ENCODE measurements at regions not wholly inside any gene's neighbourhood (a gene's known extent, or its start where the extent isn't known, plus 50 kb on each side); places are given as distances from the start of the nearest gene placed in this dataset.
A peak's percentile ranks its signal among the peaks of the same experiment; 100 is the strongest.
"Not testable (repeated sequence)": the region's sequence is repeated elsewhere in the genome, so short reads cannot be mapped to it uniquely, and the experiment has no call there.

- no peak for DNase-seq
Observed at GRCh38 chr9:80701061-80701460, 988.3 kb downstream of the TLE1 start.

- no peak for DNase-seq
Observed at GRCh38 chr9:80699511-80699998, 989.8 kb downstream of the TLE1 start.

DNA sequence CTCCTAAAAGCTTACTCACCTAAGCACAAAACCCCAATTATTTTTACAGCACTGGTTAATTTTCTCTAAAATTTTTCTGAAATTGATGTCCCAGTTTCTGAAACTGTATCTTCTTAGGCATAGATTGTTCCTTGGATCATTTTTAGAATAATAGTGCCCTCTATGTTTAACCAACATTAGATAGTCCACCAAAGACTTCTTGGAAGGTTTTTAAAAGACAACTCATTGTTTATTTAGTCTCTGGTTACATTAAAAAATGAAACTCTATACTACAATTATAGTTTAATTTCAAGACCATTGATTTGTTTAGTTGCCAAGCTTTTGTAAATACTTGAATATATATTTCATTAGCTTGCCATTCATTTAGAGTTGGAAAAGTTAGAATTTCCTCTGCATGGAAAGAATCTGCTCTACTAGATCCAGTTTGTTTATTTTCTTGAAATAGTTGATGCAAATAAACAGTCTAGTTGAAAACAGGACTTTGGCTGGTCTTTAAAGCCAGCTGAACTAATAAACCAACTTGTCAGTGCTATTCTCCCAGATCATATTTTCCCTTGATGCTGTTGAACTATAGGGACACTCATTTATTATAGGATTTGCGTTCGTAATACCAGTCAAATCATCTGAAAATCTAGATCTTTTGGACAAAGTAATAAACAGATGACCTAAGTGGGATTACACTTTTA is 990.5 kb downstream of the TLE1 start:
- no peak for DNase-seq

DNA sequence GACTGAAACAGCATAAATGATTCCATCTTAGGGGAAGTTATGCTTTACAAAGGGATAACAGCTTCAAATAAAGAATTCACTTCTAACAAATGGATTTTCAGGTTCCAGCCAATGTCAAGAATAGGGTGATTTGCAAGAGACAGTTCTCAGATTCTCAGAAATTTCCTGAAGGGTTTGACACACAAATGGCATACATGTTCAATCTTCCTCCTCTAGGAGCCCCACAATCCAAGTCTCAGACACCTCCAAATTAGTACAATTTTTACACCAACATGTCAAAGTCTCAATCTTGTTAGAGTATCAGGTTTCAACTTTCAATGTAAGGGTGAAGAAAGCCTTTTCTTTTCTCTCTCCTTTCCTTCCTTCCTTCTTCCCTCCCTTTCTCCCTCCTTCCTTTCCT is 996.6 kb downstream of the TLE1 start:
- DNase-seq: no peak

DNA sequence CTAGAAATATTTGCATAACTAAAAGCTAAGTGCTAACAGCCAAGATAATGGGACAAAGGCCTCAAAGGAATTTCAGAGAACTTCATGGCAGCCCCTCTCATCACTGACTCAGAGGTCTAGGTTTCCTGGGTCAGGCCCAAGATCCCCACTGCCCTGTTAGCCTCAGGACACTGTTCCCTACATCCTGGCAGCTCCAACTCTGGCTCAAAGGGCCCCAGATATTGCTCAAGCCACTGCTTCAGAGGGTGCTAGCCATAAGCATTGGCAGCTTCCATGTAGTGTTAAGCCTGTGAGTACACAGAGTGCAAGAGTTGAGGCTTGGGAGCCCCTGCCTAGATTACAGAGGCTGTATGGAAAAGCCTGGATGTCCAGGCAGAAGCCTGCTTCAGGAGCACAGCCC is 998.1 kb downstream of the TLE1 start:
- DNase-seq: no peak

- no peak for DNase-seq
Observed at GRCh38 chr9:80690349-80690939, 998.9 kb downstream of the TLE1 start.

DNA sequence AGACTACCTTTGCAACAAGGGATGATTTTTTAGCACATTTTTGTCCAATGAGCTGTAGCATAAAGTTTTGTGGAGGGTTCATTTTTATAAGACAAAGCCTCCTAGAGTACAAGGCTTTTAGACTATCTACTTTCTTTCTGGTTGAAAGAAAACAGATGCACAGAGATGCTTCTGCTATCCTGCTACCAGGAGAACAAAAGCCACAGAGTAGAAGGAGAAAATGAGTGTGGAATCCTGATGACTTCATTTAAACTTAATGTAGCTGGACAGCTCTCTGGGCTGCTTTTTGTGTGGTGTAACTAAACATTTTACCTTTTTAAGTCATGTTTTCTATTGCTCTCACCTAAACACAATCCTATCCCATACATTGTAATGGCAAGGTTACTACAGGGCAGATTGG is 1009.4 kb downstream of the TLE1 start:
- no peak for DNase-seq

DNA sequence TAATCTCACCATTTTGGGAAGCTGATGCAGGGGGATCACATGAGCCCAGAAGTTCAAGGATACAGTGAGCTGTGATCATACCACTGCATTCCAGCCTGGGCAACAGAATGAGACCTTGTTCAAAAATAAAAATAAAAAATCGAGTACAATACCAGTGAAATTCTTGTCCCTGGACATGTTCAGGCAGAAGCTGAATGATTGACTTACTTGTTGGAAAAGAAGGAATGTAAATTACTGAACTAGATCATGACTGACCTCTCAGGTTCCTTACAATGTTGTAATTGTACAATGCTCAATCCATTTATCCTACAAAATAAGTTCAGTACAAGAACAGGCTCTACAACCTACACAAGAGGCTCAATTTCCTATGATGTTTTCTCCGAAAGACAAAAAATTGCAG is 1010.4 kb downstream of the TLE1 start:
- no peak for DNase-seq

DNA sequence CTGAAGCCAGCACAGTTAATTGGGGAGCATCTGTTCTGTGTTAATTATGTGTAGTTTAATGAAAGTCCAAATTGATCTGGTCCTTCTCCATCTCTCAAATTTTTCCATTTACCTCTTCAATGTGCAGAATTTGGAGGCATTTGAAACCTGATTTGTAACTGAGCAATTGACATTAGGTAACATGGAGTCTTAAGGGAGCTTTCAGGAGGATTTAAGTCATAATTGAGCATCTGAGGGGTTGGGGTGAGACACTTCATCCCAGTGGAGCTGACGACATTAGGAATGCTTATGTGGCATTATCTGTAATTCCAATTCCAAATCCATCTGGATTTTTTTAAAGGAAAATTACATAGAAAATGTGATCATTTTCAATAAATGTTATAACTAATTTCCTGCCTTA is 1015.9 kb downstream of the TLE1 start:
- no peak for DNase-seq

DNA sequence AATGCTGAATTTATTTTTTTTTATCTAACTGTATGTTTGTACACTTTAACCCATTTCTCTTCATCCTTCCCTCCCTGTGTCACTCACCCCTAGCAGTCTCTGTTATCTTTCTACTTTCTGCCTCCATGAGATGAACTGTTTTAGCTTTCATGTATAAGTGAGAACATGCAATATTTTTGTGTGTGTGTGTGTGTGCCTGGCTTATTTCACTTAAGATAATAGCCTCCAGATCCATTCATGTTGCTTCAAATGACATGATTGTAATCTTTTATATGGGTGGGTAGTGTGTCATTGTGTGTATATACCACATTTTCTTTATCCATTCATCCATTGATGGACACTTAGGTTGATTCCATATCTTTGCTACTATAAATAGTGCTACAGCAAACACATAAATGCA is 1023.9 kb downstream of the TLE1 start:
- DNase-seq: no peak

GRCh38 chr9:80664327-80665210 is 1024.8 kb downstream of the TLE1 start:
- no peak for DNase-seq

DNA sequence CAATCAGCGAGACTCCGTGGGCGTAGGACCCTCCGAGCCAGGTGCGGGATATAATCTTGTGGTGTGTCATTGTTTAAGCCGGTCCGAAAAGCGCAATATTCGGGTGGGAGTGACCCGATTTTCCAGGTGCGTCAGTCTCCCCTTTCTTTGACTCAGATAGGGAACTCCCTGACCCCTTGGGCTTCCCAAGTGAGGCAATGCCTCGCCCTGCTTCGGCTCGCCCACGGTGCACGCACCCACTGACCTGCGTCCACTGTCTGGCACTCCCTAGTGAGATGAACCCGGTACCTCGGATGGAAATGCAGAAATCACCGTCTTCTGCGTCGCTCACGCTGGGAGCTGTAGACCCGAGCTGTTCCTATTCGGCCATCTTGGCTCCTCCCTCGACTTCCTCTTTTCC is 1029.6 kb downstream of the TLE1 start:
- not testable (repeated sequence) for DNase-seq

- DNase-seq: peak in 1 of 14 donors; percentile 75
Observed at GRCh38 chr9:80651044-80651443, 1038.3 kb downstream of the TLE1 start.

- DNase-seq: no peak
Observed at GRCh38 chr9:80649496-80649895, 1039.9 kb downstream of the TLE1 start.

- DNase-seq: peak in 1 of 14 donors; percentile 44
Observed at GRCh38 chr9:80649001-80649420, 1040.3 kb downstream of the TLE1 start.

GRCh38 chr9:80648336-80648735 is 1041.0 kb downstream of the TLE1 start:
- DNase-seq: no peak

- no peak for DNase-seq
Observed at GRCh38 chr9:80646211-80646610, 1043.1 kb downstream of the TLE1 start.

DNA sequence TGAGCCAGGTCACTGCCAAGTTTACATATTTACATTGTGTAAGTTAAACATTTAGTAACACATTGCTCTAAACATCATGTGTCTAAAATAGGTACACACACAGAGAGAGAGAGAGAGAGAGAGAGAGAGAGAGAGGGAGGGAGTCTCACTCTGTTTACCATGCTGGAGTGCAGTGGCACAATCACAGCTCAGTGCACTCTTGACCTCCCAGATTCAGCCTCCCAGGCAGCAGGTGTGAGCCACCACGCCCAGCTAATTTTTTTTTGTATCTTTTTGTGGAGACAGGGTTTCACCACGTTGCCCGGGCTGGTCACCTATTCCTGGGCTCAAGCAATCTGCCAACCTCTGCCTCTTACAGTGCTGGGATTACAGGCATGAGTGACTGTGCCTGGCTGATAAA is 1045.3 kb downstream of the TLE1 start:
- no peak for DNase-seq

DNA sequence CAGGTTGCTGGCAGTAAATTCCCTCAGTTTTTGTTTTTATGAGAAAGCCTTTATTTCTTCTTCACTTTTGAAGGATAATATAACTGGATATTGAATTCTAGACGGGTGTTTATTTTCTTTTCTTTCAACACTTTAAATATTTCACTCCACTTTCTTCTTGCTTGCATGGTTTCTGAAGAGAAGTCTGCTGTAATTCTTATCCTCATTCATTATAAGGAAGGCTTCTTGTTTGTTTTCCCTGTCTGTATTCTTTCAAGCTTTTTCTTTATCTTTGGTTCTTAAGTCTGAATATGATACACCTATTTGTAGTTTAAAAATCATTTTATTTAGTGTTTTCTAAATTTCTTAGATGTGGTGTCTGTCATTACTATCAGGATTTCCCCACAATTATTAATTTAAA is 1054.3 kb downstream of the TLE1 start:
- no peak for DNase-seq

- DNase-seq: no peak
Observed at GRCh38 chr9:80632041-80632440, 1057.3 kb downstream of the TLE1 start.

DNA sequence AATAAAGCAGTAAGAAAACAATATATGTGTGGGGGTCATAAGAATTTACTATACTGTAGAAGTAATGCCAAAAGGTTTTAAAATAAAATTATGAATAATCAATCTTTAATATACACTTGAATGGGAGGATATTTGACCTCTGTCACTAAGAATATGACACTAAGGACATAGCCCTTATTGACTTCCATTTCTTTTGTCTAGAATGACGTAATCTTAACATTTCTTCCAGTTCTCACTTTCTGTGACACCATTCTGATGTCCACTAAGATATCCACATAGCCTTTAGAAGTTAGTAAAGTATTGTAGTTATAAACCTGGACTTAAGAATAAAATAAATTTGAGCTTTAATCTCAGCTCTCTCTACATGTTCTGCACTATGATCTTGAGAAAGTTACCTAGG is 1050.7 kb downstream of the TLE4 start:
- DNase-seq: no peak

DNA sequence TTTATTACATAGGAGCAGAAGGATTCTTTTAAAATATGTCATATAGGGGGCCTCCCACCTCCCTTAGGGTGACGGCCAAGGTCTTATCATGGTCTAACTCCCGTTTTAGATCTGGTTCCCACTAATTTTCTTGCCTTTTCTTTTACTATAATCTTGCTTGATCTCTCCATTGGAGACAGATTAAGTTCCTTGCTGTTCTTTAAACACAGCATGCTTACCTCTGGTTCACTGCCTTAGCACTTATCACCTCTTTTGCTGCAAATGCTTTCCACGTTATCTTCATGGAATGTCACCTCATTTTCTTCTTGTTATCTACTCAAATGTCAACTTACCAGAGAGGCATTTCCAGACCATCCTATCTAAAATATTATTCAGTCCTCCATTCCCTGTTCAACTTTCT is 1047.6 kb downstream of the TLE4 start:
- DNase-seq: no peak

DNA sequence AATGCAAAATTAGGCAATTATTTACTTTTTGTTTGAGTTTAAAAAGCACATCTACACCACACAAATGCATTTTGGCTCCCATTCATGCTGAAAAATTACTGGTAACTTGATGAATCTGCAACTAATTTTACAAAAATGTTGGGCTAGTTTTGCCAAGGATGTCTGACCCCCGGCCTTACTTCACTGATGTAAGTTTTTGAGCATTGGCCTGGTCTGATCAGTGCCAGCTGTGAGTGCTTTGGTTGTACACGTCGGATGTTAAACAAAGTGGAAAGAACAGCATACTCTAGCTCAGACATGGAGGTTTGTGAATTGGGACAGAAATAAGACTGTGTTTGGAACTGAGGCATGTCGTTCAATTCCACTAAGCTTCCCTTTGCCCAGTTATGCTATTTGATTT is 1044.2 kb downstream of the TLE4 start:
- DNase-seq: no peak

GRCh38 chr9:80605793-80606192 is 1034.0 kb downstream of the TLE4 start:
- no peak for DNase-seq

All from C1 segment of cervical spinal cord (tissue), 14 donors.